SHP77 (cell line): ENCODE measurements at regions not wholly inside any gene's neighbourhood (a gene's known extent, or its start where the extent isn't known, plus 50 kb on each side); places are given as distances from the start of the nearest gene placed in this dataset.
"Not testable (repeated sequence)": the region's sequence is repeated elsewhere in the genome, so short reads cannot be mapped to it uniquely, and the experiment has no call there.

Experiments used
- DNase-seq, 2 experiments: peaks; one replicate each; lab custom pipeline; 2025; lab: John Stamatoyannopoulos, UW

GRCh38 chr1:58836408-58836807, 52.6 kb upstream of the JUN start:
- DNase-seq: no peak

- DNase-seq: no peak
Measured at GRCh38 chr1:58837886-58838285, 54.0 kb upstream of the JUN start.

- DNase-seq: no peak
Measured at GRCh38 chr1:58839147-58839795, 55.4 kb upstream of the JUN start.

GRCh38 chr1:58839846-58840835, 56.3 kb upstream of the JUN start:
- DNase-seq: no peak

- DNase-seq: peak in 1 of 2 experiments; percentile 2
Measured at GRCh38 chr1:58841455-58841854, 57.6 kb upstream of the JUN start.

- DNase-seq: no peak
Measured at GRCh38 chr1:58842941-58843340, 59.1 kb upstream of the JUN start.

GRCh38 chr1:58844176-58844575, 60.3 kb upstream of the JUN start:
- no peak for DNase-seq

- DNase-seq: no peak
Measured at GRCh38 chr1:58845942-58846341, 62.1 kb upstream of the JUN start.

GRCh38 chr1:58848818-58849411, 65.1 kb upstream of the JUN start:
- peak in 1 of 2 experiments; percentile 18 for DNase-seq

- DNase-seq: no peak
Measured at GRCh38 chr1:58849551-58849950, 65.7 kb upstream of the JUN start.

GRCh38 chr1:58850636-58851035, 66.8 kb upstream of the JUN start:
- no peak for DNase-seq

GRCh38 chr1:58852731-58853485, 69.1 kb upstream of the JUN start:
- no peak for DNase-seq

- DNase-seq: no peak
Measured at GRCh38 chr1:58854576-58854975, 70.7 kb upstream of the JUN start.

- no peak for DNase-seq
Measured at GRCh38 chr1:58855274-58856165, 71.7 kb upstream of the JUN start.

GRCh38 chr1:58856281-58856680, 72.4 kb upstream of the JUN start:
- not testable (repeated sequence) for DNase-seq

GRCh38 chr1:58857680-58858673, 74.1 kb upstream of the JUN start:
- DNase-seq: peak; percentile 13 to 21

- DNase-seq: no peak
Measured at GRCh38 chr1:58859769-58860485, 76.1 kb upstream of the JUN start.

GRCh38 chr1:58861076-58861475, 77.2 kb upstream of the JUN start:
- DNase-seq: no peak

GRCh38 chr1:58861506-58861905, 77.7 kb upstream of the JUN start:
- DNase-seq: no peak
